H1 (cell line): ENCODE measurements at regions not wholly inside any gene's neighbourhood (a gene's known extent, or its start where the extent isn't known, plus 50 kb on each side); places are given as distances from the start of the nearest gene placed in this dataset.

Experiments
- CHD2 ChIP-seq: IDR thresholded peaks from 2 replicates; pipeline ENCODE4 v1.6.1; 2012; ENCODE audit warnings: low read length, improper control_type of control experiment
- EGR1 ChIP-seq: IDR thresholded peaks from 2 replicates; pipeline ENCODE4 v1.6.1; 2011; ENCODE audit warnings: low read depth, low read length, borderline replicate concordance
- KDM5A ChIP-seq: fragments of 200-600 bp; IDR thresholded peaks from 2 replicates; pipeline ENCODE4 v1.7.1; 2012; ENCODE audit warnings: mild to moderate bottlenecking, low read length, inconsistent platforms, mixed read lengths
- POLR2AphosphoS5 ChIP-seq: IDR thresholded peaks from 2 replicates; pipeline ENCODE4 v1.6.1; 2011; ENCODE audit warnings: low read depth, low read length

GRCh38 chr3:191521055-191521454 is 60.1 kb downstream of the PYDC2 start:
- TF ChIP-seq CHD2: no peak
- no peak for TF ChIP-seq POLR2AphosphoS5
- no peak for TF ChIP-seq KDM5A
- no peak for TF ChIP-seq EGR1
